Stimulated activated naive B cell treated with anti-CD40 and anti-IgM and Interleukin-4, amounts not matched to agents 10 μg/mL and 1 μg/mL and 100 μg/mL, for 72 hours (primary cell): ENCODE measurements at regions not wholly inside any gene's neighbourhood (a gene's known extent, or its start where the extent isn't known, plus 50 kb on each side); places are given as distances from the start of the nearest gene placed in this dataset.

Experiments used
- ATAC-seq, 2 donors: fragments of 150-1000 bp; cut with Tn5 transposase; replicated peaks; 2 replicates each; pipeline ENCODE4 v1.10.0; 2021; ENCODE audit warnings: moderate library complexity in 1 of 2
- DNase-seq: peaks from one replicate; pipeline ENCODE4 v3.0.0; 2021
- H3K27ac Mint-ChIP-seq: one replicate; pipeline ENCODE4 v1.8.0; 2022; ENCODE audit warnings: mild to moderate bottlenecking, mixed read lengths
- H3K27me3 Mint-ChIP-seq, 2 donors: one replicate each; pipeline ENCODE4 v1.8.0; 2022; ENCODE audit warnings: mixed read lengths in 2 of 2
- H3K36me3 Mint-ChIP-seq, 2 donors: one replicate each; pipeline ENCODE4 v1.8.0; 2022; ENCODE audit warnings: mixed read lengths in 2 of 2, mild to moderate bottlenecking in 1 of 2
- H3K4me1 Mint-ChIP-seq, 2 donors: one replicate each; pipeline ENCODE4 v1.8.0; 2022; ENCODE audit warnings: mixed read lengths in 2 of 2, mild to moderate bottlenecking in 1 of 2
- H3K4me3 Mint-ChIP-seq, 2 donors: one replicate each; pipeline ENCODE4 v1.8.0; 2022; ENCODE audit warnings: mild to moderate bottlenecking in 2 of 2, mixed read lengths in 2 of 2, moderate library complexity in 1 of 2
- H3K9me3 Mint-ChIP-seq, 2 donors: one replicate each; pipeline ENCODE4 v1.8.0; 2022; ENCODE audit warnings: mixed read lengths in 2 of 2, mild to moderate bottlenecking in 1 of 2

- Mint-ChIP-seq H3K4me1 (peaks cover 4 to 15% of the 10 kb centered on the region in 2 donors), H3K27me3 (peaks cover 17 to 22% of the 10 kb centered on the region in 2 donors), H3K36me3 (no peaks in the 10 kb centered on the region), H3K9me3 (peaks cover 1 to 9% of the 10 kb centered on the region in 2 donors), H3K27ac (no peak overlapping the region), H3K4me3 (no peak overlapping the region)
- no peak for DNase-seq
- ATAC-seq, result no peak
Observed at GRCh38 chr10:14394179-14394578, 63.5 kb upstream of the FRMD4A start.

DNA sequence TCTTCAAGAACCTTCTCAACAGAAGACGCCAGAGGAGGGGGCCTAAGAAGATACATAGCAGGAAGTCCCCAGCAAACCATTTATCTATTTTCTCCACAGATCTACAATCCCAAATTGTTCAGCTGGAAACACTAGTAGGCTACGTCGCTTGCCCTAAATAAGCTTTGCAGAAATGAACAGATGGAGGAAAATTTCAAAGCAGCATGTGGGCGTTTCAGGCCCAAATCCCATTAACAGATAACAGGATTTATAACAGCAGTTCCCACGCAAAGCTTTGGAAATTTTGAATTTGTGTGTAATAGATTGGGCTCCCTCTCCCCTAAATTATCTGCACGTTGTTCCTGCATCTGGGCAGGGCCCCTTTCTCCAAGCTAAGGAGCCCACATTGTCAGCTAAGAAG, 60.6 kb upstream of the FRMD4A start:
- peaks cover 4 to 19% of the 10 kb centered on the region in 2 donors for H3K4me1 Mint-ChIP-seq
- H3K9me3 Mint-ChIP-seq, result peaks cover 3 to 9% of the 10 kb centered on the region in 2 donors
- DNase-seq (no peak), ATAC-seq (no peak)
- no peak overlapping the region for H3K27ac Mint-ChIP-seq
- no peaks in the 10 kb centered on the region for H3K36me3 Mint-ChIP-seq
- H3K27me3 Mint-ChIP-seq, result peaks cover 19 to 31% of the 10 kb centered on the region in 2 donors
- H3K4me3 Mint-ChIP-seq, result no peak overlapping the region

DNA sequence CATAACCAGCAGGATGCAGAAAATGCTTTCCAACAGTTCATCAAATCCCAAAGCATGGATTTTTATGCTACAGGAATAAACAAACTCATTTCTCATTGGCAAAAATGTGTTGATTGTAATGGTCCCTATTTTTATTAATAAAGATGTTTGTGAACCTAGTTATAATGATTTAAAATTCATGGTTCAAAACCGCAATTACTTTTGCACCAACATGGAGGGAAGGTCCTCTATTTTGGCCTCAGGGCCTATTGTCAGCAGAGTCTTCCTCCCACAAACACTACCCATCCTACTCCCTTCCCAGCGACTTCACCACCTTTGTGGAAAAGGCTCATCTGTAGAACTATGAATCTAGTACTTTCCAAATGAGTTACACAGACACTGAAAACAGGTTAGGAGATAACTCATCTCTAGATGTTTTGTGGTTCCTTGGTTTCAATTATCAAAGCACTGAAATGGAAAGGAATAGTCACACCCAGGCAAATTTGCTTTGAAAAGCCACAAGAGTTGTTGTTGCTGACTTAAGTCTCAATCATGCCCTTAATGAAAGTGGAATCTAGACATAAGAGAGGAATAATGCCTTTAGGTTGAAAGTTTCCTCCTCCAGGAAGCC, 59.4 kb upstream of the FRMD4A start:
- peak overlapping the region; percentile 11 for H3K27ac Mint-ChIP-seq

DNA sequence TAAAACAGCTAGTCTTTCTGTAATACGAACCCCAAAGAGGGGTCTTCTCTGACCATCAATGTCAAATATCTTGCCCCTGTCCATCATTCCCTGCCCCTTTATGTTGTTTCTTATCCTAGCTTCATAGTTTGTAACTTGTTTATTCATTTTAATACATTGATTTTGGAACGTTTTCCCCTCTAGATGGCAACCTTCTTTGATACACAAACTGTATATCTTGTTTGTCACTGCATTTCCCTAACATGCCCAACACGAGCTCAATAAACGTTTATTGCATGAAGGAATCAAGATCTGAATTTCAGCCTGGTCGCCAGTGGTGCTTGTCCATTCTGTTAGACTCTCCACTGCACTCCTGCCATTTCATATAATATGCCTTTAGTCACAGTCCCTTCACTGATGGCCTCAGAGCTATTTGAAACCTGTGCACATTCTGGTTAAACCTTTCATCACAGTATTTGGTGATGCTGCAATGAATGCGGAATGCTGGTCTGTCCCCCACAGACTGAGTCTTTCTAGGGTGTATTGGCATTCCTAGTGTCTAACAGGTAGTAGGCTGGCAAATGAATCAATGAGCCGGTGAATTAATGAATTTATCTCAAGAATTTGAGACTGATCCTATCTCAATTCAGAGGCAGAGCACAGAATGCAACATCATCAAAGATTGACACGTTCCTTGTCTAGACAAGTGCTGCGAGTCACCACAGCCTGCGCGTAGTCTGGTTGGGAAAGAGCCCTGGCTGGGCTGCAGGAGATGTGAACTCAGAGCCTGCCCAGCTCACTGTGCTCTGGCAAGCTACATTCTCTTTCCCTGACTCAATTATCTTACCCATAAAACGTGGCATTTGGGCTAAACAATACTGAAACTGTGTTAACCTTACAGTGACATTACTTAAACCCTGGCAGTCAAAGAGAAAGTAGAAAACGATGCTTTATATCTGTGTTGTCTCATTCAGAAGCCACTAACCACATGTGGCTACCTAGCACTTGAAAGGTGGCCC, 55.2 kb upstream of the FRMD4A start:
- H3K27ac Mint-ChIP-seq, result no peak overlapping the region
- ATAC-seq, result peak in 1 of 2 donors; percentile 24
- peaks cover 24 to 60% of the 10 kb centered on the region in 2 donors for H3K4me1 Mint-ChIP-seq

More for the DNA sequence above, 59.4 kb upstream of the FRMD4A start:
- no peak overlapping the region for H3K4me3 Mint-ChIP-seq
- peak; percentile 91 to 96 for ATAC-seq
- H3K9me3 Mint-ChIP-seq, result peaks cover 4 to 9% of the 10 kb centered on the region in 2 donors
- peaks cover 5 to 31% of the 10 kb centered on the region in 2 donors for H3K4me1 Mint-ChIP-seq
- H3K27me3 Mint-ChIP-seq, result peaks cover 19 to 30% of the 10 kb centered on the region in 2 donors
- no peaks in the 10 kb centered on the region for H3K36me3 Mint-ChIP-seq
- peak; percentile 23 for DNase-seq

DNA sequence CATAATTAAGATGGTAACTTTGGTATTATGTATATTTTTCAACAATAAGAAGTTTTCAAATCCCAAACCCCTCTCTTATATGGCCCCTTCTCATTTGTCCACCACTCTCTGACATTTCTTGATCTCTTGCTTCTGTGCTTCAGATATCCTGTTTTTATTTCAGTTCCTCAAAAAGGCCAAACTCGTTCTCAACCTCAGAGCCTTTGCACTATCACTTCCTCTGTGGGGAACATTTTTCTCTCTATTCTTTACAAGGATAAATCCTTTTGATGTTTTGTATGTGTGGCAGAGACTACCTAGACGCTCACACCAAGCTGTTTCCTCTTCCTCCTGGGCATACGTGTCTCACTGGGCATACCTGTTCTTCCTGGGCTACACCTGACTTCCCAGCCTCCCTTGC, 54.2 kb upstream of the FRMD4A start:
- no peak for DNase-seq
- Mint-ChIP-seq H3K27me3 (peaks cover 19 to 30% of the 10 kb centered on the region in 2 donors), H3K9me3 (peaks cover 0 to 4% of the 10 kb centered on the region in 2 donors), H3K4me1 (peaks cover 22 to 52% of the 10 kb centered on the region in 2 donors), H3K4me3 (peak overlapping the region in 1 of 2 donors; percentile 1), H3K36me3 (no peaks in the 10 kb centered on the region), H3K27ac (no peak overlapping the region)
- ATAC-seq, result peak; percentile 63 to 65

More for the DNA sequence above, 55.2 kb upstream of the FRMD4A start:
- Mint-ChIP-seq H3K4me3 (no peak overlapping the region), H3K36me3 (no peaks in the 10 kb centered on the region), H3K27me3 (peaks cover 19 to 34% of the 10 kb centered on the region in 2 donors), H3K9me3 (peaks cover 0 to 4% of the 10 kb centered on the region in 2 donors)
- no peak for DNase-seq

- Mint-ChIP-seq H3K4me1 (peaks cover 20 to 52% of the 10 kb centered on the region in 2 donors), H3K27ac (no peak overlapping the region), H3K36me3 (no peaks in the 10 kb centered on the region), H3K9me3 (peaks cover 0 to 3% of the 10 kb centered on the region in 2 donors), H3K27me3 (peaks cover 17 to 28% of the 10 kb centered on the region in 2 donors), H3K4me3 (no peak overlapping the region)
- no peak for ATAC-seq
- no peak for DNase-seq
Observed at GRCh38 chr10:14384116-14384730, 53.5 kb upstream of the FRMD4A start.

- no peak for DNase-seq
- H3K27ac Mint-ChIP-seq, result no peak overlapping the region
- H3K4me3 Mint-ChIP-seq, result no peak overlapping the region
- ATAC-seq, result no peak
- no peaks in the 10 kb centered on the region for H3K36me3 Mint-ChIP-seq
- peaks cover 0 to 1% of the 10 kb centered on the region in 2 donors for H3K9me3 Mint-ChIP-seq
- peaks cover 20 to 52% of the 10 kb centered on the region in 2 donors for H3K4me1 Mint-ChIP-seq
- peaks cover 20 to 25% of the 10 kb centered on the region in 2 donors for H3K27me3 Mint-ChIP-seq
Observed at GRCh38 chr10:14383266-14383665, 52.5 kb upstream of the FRMD4A start.

DNA sequence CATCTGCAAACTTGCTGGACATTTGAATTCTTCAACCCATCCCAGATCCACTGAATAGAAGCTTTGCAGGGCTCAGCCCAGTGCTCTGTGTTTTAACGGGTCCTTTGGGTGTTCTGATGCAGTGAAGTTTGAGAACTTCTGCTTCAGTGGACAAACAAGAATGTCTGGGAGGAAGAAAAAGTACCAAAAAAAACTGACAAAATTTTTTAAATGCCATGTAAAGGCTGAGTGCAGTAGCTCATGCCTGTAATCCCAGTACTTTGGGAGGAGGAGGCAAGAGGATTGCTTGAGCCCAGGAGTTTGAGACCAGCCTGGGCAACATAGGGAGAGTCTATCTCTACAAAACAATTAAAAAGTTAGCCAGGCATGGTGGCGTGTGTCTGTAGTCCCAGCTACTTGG, 51.8 kb upstream of the FRMD4A start:
- ATAC-seq, result peak in 1 of 2 donors; percentile 6
- DNase-seq, result no peak
- H3K4me3 Mint-ChIP-seq, result no peak overlapping the region
- H3K27ac Mint-ChIP-seq, result no peak overlapping the region
- H3K27me3 Mint-ChIP-seq, result peaks cover 22% of the 10 kb centered on the region in 2 donors
- peaks cover 0 to 1% of the 10 kb centered on the region in 2 donors for H3K9me3 Mint-ChIP-seq
- peaks cover 20 to 52% of the 10 kb centered on the region in 2 donors for H3K4me1 Mint-ChIP-seq
- no peaks in the 10 kb centered on the region for H3K36me3 Mint-ChIP-seq

DNA sequence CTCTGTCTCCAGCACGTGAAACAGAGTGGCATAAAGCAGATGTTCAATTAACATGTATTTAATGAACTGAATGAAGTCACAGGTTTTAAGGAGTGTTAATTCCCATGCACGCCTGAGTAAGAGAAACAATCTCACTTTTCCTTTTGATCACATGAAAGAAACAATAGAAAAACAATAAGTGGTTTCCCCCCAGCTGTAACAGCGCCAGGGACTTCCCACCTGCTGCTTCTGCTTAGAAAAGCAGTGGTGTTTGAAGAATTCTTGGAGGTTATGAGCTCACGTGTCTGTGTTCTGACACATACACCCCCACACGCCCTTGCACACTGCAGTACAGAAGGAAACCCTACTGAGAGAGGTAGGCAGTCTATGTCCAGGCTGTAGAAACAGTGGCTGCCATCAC, 51.3 kb upstream of the FRMD4A start:
- no peak overlapping the region for H3K4me3 Mint-ChIP-seq
- H3K27me3 Mint-ChIP-seq, result peaks cover 25 to 27% of the 10 kb centered on the region in 2 donors
- H3K9me3 Mint-ChIP-seq, result peaks cover 0 to 1% of the 10 kb centered on the region in 2 donors
- no peak overlapping the region for H3K27ac Mint-ChIP-seq
- DNase-seq (peak; percentile 9), ATAC-seq (peak; percentile 78 to 86)
- H3K4me1 Mint-ChIP-seq, result peaks cover 20 to 52% of the 10 kb centered on the region in 2 donors
- no peaks in the 10 kb centered on the region for H3K36me3 Mint-ChIP-seq

GRCh38 chr10:14381475-14381874, 50.8 kb upstream of the FRMD4A start:
- peaks cover 20 to 52% of the 10 kb centered on the region in 2 donors for H3K4me1 Mint-ChIP-seq
- DNase-seq (no peak), ATAC-seq (no peak)
- H3K4me3 Mint-ChIP-seq, result no peak overlapping the region
- H3K27me3 Mint-ChIP-seq, result peaks cover 26 to 29% of the 10 kb centered on the region in 2 donors
- peaks cover 0 to 1% of the 10 kb centered on the region in 2 donors for H3K9me3 Mint-ChIP-seq
- H3K27ac Mint-ChIP-seq, result no peak overlapping the region
- H3K36me3 Mint-ChIP-seq, result no peaks in the 10 kb centered on the region

GRCh38 chr10:14380746-14381145, 50.0 kb upstream of the FRMD4A start:
- DNase-seq (no peak), ATAC-seq (no peak)
- Mint-ChIP-seq H3K4me1 (peaks cover 20 to 47% of the 10 kb centered on the region in 2 donors), H3K36me3 (no peaks in the 10 kb centered on the region), H3K4me3 (no peak overlapping the region), H3K27me3 (peaks cover 26 to 35% of the 10 kb centered on the region in 2 donors), H3K27ac (no peak overlapping the region), H3K9me3 (peaks cover 0 to 1% of the 10 kb centered on the region in 2 donors)
